ENCODE measurements at regions not wholly inside any gene's neighbourhood (a gene's known extent, or its start where the extent isn't known, plus 50 kb on each side); places are given as distances from the start of the nearest gene placed in this dataset.

- H3K4me1 Mint-ChIP-seq (ENCODE audit: low read depth, unreplicated experiment): no peaks in the 10 kb centered on the region
- POLR2A ChIA-PET: no interaction called here
- no TSS peak for BruUV-seq (replicated peaks)
These were observed 148.6 kb upstream of the PPP1R26 start for GRCh38 chr9:135330685-135331590.

DNA sequence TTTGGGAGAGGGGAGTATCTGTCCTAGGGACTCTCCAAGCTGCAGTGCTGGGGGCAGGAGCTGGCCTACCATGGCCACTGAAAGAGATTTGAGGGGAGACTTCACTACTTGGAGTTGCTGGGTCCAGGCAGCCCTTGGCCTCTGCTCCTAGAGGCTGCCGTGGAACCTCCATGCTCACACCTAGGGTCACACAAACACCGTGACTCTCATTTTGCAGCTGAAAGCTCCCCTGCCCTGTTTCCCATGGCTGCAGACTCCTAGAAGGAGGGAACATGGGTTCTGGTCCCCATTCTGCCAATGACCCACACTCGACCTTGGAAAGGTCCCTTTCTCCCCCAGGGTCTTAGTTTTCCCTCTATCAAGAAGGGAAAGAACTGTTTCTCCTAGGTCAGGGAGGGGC lies 147.1 kb upstream of the PPP1R26 start:
- DNase-seq: no peak
- Histone ChIP-seq H3K4me3 (ENCODE audit: low read depth, low read length) (no peak overlapping the region), H3K36me3 (ENCODE audit: control insufficient read depth, insufficient read depth, low read length) (no peaks in the 10 kb centered on the region), H3K9me3 (no peaks in the 10 kb centered on the region), H3K27me3 (replicated peaks; ENCODE audit: control insufficient read depth, insufficient read depth, low read length) (no peaks in the 10 kb centered on the region), H3K4me1 (no peaks in the 10 kb centered on the region)
- Mint-ChIP-seq H3K27me3 (ENCODE audit: insufficient read depth, unreplicated experiment) (peaks cover 3% of the 10 kb centered on the region), H3K9me3 (ENCODE audit: unreplicated experiment) (no peaks in the 10 kb centered on the region), H3K27ac (ENCODE audit: unreplicated experiment) (no peak overlapping the region), H3K4me1 (ENCODE audit: low read depth, unreplicated experiment) (no peaks in the 10 kb centered on the region), H3K4me3 (ENCODE audit: unreplicated experiment) (no peak overlapping the region), H3K36me3 (ENCODE audit: insufficient read depth, unreplicated experiment) (no peaks in the 10 kb centered on the region)
- CTCF ChIA-PET: no interaction called here
- no TSS peak for BruUV-seq (replicated peaks)
- TF ChIP-seq, protein P1, sequence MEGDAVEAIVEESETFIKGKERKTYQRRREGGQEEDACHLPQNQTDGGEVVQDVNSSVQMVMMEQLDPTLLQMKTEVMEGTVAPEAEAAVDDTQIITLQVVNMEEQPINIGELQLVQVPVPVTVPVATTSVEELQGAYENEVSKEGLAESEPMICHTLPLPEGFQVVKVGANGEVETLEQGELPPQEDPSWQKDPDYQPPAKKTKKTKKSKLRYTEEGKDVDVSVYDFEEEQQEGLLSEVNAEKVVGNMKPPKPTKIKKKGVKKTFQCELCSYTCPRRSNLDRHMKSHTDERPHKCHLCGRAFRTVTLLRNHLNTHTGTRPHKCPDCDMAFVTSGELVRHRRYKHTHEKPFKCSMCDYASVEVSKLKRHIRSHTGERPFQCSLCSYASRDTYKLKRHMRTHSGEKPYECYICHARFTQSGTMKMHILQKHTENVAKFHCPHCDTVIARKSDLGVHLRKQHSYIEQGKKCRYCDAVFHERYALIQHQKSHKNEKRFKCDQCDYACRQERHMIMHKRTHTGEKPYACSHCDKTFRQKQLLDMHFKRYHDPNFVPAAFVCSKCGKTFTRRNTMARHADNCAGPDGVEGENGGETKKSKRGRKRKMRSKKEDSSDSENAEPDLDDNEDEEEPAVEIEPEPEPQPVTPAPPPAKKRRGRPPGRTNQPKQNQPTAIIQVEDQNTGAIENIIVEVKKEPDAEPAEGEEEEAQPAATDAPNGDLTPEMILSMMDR (IDR thresholded peaks at IDR 0.05; ENCODE audit: insufficient read depth in 1 of 2, low read depth in 1 of 2, low read length in 1 of 2, severe bottlenecking in 1 of 2, unreplicated experiment in 1 of 2): no peak
- POLR2A ChIA-PET: no interaction called here
- intact Hi-C loops (cut with micrococcal nuclease; ENCODE audit: unreplicated experiment): no loop called here

More at GRCh38 chr9:135330685-135331590, 148.6 kb upstream of the PPP1R26 start:
- H3K4me3 Mint-ChIP-seq (ENCODE audit: unreplicated experiment): no peak overlapping the region
- H3K36me3 Mint-ChIP-seq (ENCODE audit: insufficient read depth, unreplicated experiment): no peaks in the 10 kb centered on the region
- intact Hi-C loops (cut with micrococcal nuclease; ENCODE audit: unreplicated experiment): no loop called here
- H3K27ac Mint-ChIP-seq (ENCODE audit: unreplicated experiment): no peak overlapping the region
- no peaks in the 10 kb centered on the region for H3K27me3 ChIP-seq (replicated peaks; ENCODE audit: control insufficient read depth, insufficient read depth, low read length)
- no peaks in the 10 kb centered on the region for H3K36me3 ChIP-seq (ENCODE audit: control insufficient read depth, insufficient read depth, low read length)
- CTCF ChIA-PET: no interaction called here
- H3K9me3 Mint-ChIP-seq (ENCODE audit: unreplicated experiment): no peaks in the 10 kb centered on the region
- TF ChIP-seq, protein P1 (IDR thresholded peaks at IDR 0.05; ENCODE audit: insufficient read depth in 1 of 2, low read depth in 1 of 2, low read length in 1 of 2, severe bottlenecking in 1 of 2, unreplicated experiment in 1 of 2): no peak
- H3K27me3 Mint-ChIP-seq (ENCODE audit: insufficient read depth, unreplicated experiment): peaks cover 3% of the 10 kb centered on the region
- no peak for DNase-seq
- no peak overlapping the region for H3K4me3 ChIP-seq (ENCODE audit: low read depth, low read length)
- H3K9me3 ChIP-seq: no peaks in the 10 kb centered on the region
- no peaks in the 10 kb centered on the region for H3K4me1 ChIP-seq

- H3K27me3 Mint-ChIP-seq (ENCODE audit: insufficient read depth, unreplicated experiment): peaks cover 3% of the 10 kb centered on the region
- intact Hi-C loops (cut with micrococcal nuclease; ENCODE audit: unreplicated experiment): no loop called here
- TF ChIP-seq, protein P1 (IDR thresholded peaks at IDR 0.05; ENCODE audit: insufficient read depth in 1 of 2, low read depth in 1 of 2, low read length in 1 of 2, severe bottlenecking in 1 of 2, unreplicated experiment in 1 of 2): no peak
- Histone ChIP-seq H3K4me3 (ENCODE audit: low read depth, low read length) (no peak overlapping the region), H3K9me3 (no peaks in the 10 kb centered on the region), H3K36me3 (ENCODE audit: control insufficient read depth, insufficient read depth, low read length) (no peaks in the 10 kb centered on the region), H3K27me3 (replicated peaks; ENCODE audit: control insufficient read depth, insufficient read depth, low read length) (no peaks in the 10 kb centered on the region), H3K4me1 (no peaks in the 10 kb centered on the region)
- no TSS peak for BruUV-seq (replicated peaks)
- ChIA-PET POLR2A (no interaction called here), CTCF (no interaction called here)
- no peak overlapping the region for H3K27ac Mint-ChIP-seq (ENCODE audit: unreplicated experiment)
- no peak for DNase-seq
- H3K9me3 Mint-ChIP-seq (ENCODE audit: unreplicated experiment): no peaks in the 10 kb centered on the region
- H3K4me1 Mint-ChIP-seq (ENCODE audit: low read depth, unreplicated experiment): no peaks in the 10 kb centered on the region
- no peaks in the 10 kb centered on the region for H3K36me3 Mint-ChIP-seq (ENCODE audit: insufficient read depth, unreplicated experiment)
- no peak overlapping the region for H3K4me3 Mint-ChIP-seq (ENCODE audit: unreplicated experiment)
These were observed 146.4 kb upstream of the PPP1R26 start for GRCh38 chr9:135332979-135333748.

All from Caco-2 (cell line).